A673 (cell line): ENCODE measurements at regions not wholly inside any gene's neighbourhood (a gene's known extent, or its start where the extent isn't known, plus 50 kb on each side); places are given as distances from the start of the nearest gene placed in this dataset.
A peak's percentile ranks its signal among the peaks of the same experiment; 100 is the strongest.

ENCODE experiments used
- BruUV-seq: library from RNA; stranded (reverse); fragments of 400-500 nt; replicated peaks from 2 replicates; lab custom pipeline; 2021; lab: Mats Ljungman, UMichigan
- CTCF ChIA-PET: fragments of 300-600 bp; sonication (Branson Sonifier 250); formaldehyde crosslinking; loops from one replicate; lab custom pipeline; 2022; ENCODE audit warnings: antibody characterized with exemption; lab: Charles Lee
- POLR2A ChIA-PET: fragments of 300-600 bp; sonication (Branson Sonifier 250); formaldehyde crosslinking; loops from one replicate; lab custom pipeline; 2022; ENCODE audit warnings: antibody characterized with exemption; ENCODE audit not compliant: low non-redundant PET; lab: Charles Lee
- DNase-seq: peaks from one replicate; pipeline ENCODE4 v3.0.0-alpha.2; 2015; ENCODE audit warnings: low spot score
- H3K27ac ChIP-seq: fragments of 200-600 bp; sonication (generic); 2 replicates; pipeline ENCODE4 v1.5.1; 2016; ENCODE audit warnings: mixed run types, low read depth, mild to moderate bottlenecking, mixed read lengths, antibody characterized with exemption, low read length; ENCODE audit not compliant: poor library complexity, severe bottlenecking
- H3K27me3 ChIP-seq: fragments of 200-600 bp; sonication (generic); replicated peaks from 2 replicates; pipeline ENCODE4 v1.6.1; 2017; ENCODE audit warnings: mixed run types, low read depth, mild to moderate bottlenecking, mixed read lengths, antibody characterized with exemption, low read length; ENCODE audit not compliant: insufficient read depth, poor library complexity
- H3K36me3 ChIP-seq: fragments of 200-600 bp; sonication (generic); 2 replicates; pipeline ENCODE4 v1.6.1; 2016; ENCODE audit warnings: mixed run types, mild to moderate bottlenecking, mixed read lengths, antibody characterized with exemption, low read length; ENCODE audit not compliant: insufficient read depth, poor library complexity, severe bottlenecking
- H3K4me1 ChIP-seq: fragments of 200-600 bp; sonication (generic); 2 replicates; pipeline ENCODE4 v1.6.1; 2017; ENCODE audit warnings: mixed run types, mild to moderate bottlenecking, mixed read lengths, antibody characterized with exemption, low read length; ENCODE audit not compliant: insufficient read depth, poor library complexity, severe bottlenecking
- H3K4me3 ChIP-seq: fragments of 200-600 bp; sonication (generic); 2 replicates; pipeline ENCODE4 v1.5.1; 2016; ENCODE audit warnings: low read depth, mixed run types, mild to moderate bottlenecking, mixed read lengths, low read length; ENCODE audit not compliant: poor library complexity, severe bottlenecking
- H3K9me3 ChIP-seq: fragments of 200-600 bp; sonication (generic); 2 replicates; pipeline ENCODE4 v1.6.1; 2016; ENCODE audit warnings: mixed run types, low read depth, mild to moderate bottlenecking, mixed read lengths, antibody characterized with exemption, low read length; ENCODE audit not compliant: poor library complexity, severe bottlenecking
- CTCF ChIP-seq: fragments of 300-800, 200-600 bp; sonication (generic); conservative IDR thresholded peaks from 2 replicates; pipeline ENCODE4 v1.5.1; 2017; ENCODE audit warnings: low read depth, mild to moderate bottlenecking, antibody characterized with exemption, low read length, moderate library complexity, mixed read lengths
- EZH2 ChIP-seq: fragments of 200-600 bp; sonication (generic); IDR thresholded peaks from 2 replicates; pipeline ENCODE4 v1.6.1; 2017; ENCODE audit warnings: borderline replicate concordance, low read depth, mild to moderate bottlenecking, mixed read lengths, antibody characterized with exemption, low read length; ENCODE audit not compliant: poor library complexity, severe bottlenecking
- intact Hi-C: fragments of 100-400 bp; cut with micrococcal nuclease; formaldehyde crosslinking; loops from one replicate; pipeline ENCODE4 v1.10.0; 2022; ENCODE audit not compliant: unreplicated experiment

- DNase-seq = peak; percentile 62
- no TSS peak for BruUV-seq
- ChIA-PET CTCF (interaction anchor here (0.6 kb wide), 1 partner anchor 79 kb away, joined by 3 read pairs; no protein-coding TSS in a partner anchor), POLR2A (no interaction called here)
- intact Hi-C loops = loop anchor here (1.0 to 10.0 kb wide), 4 partner anchors 125 to 928 kb away; no protein-coding TSS in a partner anchor
- H3K4me1 ChIP-seq = peaks cover 8% of the 10 kb centered on the region
- H3K27me3 ChIP-seq = no peaks in the 10 kb centered on the region
- no peaks in the 10 kb centered on the region for H3K9me3 ChIP-seq
- no peak overlapping the region for H3K27ac ChIP-seq
- H3K36me3 ChIP-seq = no peaks in the 10 kb centered on the region
- TF ChIP-seq EZH2 = no peak
- TF ChIP-seq CTCF = peak; percentile 86
- H3K4me3 ChIP-seq = no peak overlapping the region
These were observed 75.3 kb upstream of the AASS start for GRCh38 chr7:122219253-122219865.

GRCh38 chr7:122217125-122217524 lies 73.1 kb upstream of the AASS start:
- H3K9me3 ChIP-seq = no peaks in the 10 kb centered on the region
- no peak for TF ChIP-seq EZH2
- TF ChIP-seq CTCF = no peak
- CTCF ChIA-PET = interaction anchor here (0.7 kb wide), 2 partner anchors 20 to 37 kb away, joined by 3 to 4 read pairs; no protein-coding TSS in a partner anchor
- H3K4me1 ChIP-seq = peaks cover 8% of the 10 kb centered on the region
- POLR2A ChIA-PET = no interaction called here
- intact Hi-C loops = loop anchor here (5.0 to 10.0 kb wide), 3 partner anchors 122 to 930 kb away; no protein-coding TSS in a partner anchor
- no peak for DNase-seq
- no peaks in the 10 kb centered on the region for H3K27me3 ChIP-seq
- H3K4me3 ChIP-seq = no peak overlapping the region
- no peak overlapping the region for H3K27ac ChIP-seq
- H3K36me3 ChIP-seq = no peaks in the 10 kb centered on the region
- no TSS peak for BruUV-seq

GRCh38 chr7:122212754-122213153 lies 68.7 kb upstream of the AASS start:
- H3K4me3 ChIP-seq = no peak overlapping the region
- intact Hi-C loops = loop anchor here (10.0 kb wide), 1 partner anchor 118 kb away; no protein-coding TSS in a partner anchor
- TF ChIP-seq CTCF (no peak), EZH2 (no peak)
- DNase-seq = no peak
- H3K27me3 ChIP-seq = no peaks in the 10 kb centered on the region
- POLR2A ChIA-PET = no interaction called here
- H3K4me1 ChIP-seq = no peaks in the 10 kb centered on the region
- no TSS peak for BruUV-seq
- H3K27ac ChIP-seq = no peak overlapping the region
- no peaks in the 10 kb centered on the region for H3K36me3 ChIP-seq
- H3K9me3 ChIP-seq = no peaks in the 10 kb centered on the region
- CTCF ChIA-PET = interaction anchor here (0.6 kb wide), 1 partner anchor 905 kb away, joined by 4 read pairs; no protein-coding TSS in a partner anchor
